ENCODE measurements at regions not wholly inside any gene's neighbourhood (a gene's known extent, or its start where the extent isn't known, plus 50 kb on each side); places are given as distances from the start of the nearest gene placed in this dataset.

- H3K4me2 ChIP-seq (ENCODE audit: low read depth, low read length) = no peak overlapping the region
- no peak overlapping the region for H2AFZ ChIP-seq (ENCODE audit: low read length)
- no peak overlapping the region for H3K27ac ChIP-seq (ENCODE audit: extremely low read length, insufficient read depth, low read length)
- no peak overlapping the region for H3K9ac ChIP-seq (ENCODE audit: insufficient read depth, low read depth, low read length)
- H4K20me1 ChIP-seq (ENCODE audit: insufficient read depth, low read length) = no peaks in the 10 kb centered on the region
- intact Hi-C loops (cut with micrococcal nuclease; ENCODE audit: unreplicated experiment) = no loop called here
- no peaks in the 10 kb centered on the region for H3K79me2 ChIP-seq (ENCODE audit: insufficient read depth, low read length)
- BruUV-seq (replicated peaks) = no TSS peak
- no peak overlapping the region for H3K4me3 ChIP-seq (replicated peaks in 1 of 3; ENCODE audit: insufficient read depth in 1 of 3, low read depth in 2 of 3, low read length in 3 of 3)
- POLR2A ChIA-PET = no interaction called here
- no peaks in the 10 kb centered on the region for H3K9me3 ChIP-seq (ENCODE audit: low read length)
- CTCF ChIA-PET (ENCODE audit: low intra/inter-chr PET ratio, low total read pairs) = no interaction called here
- ATAC-seq (no peak), FAIRE-seq (no peak), DNase-seq (ENCODE audit: low spot score) (no peak)
- no peaks in the 10 kb centered on the region for H3K36me3 ChIP-seq (replicated peaks in 1 of 2; ENCODE audit: control insufficient read depth in 1 of 2, insufficient read depth in 2 of 2, low read length in 2 of 2)
- H3K4me1 ChIP-seq (ENCODE audit: insufficient read depth, low read length) = no peaks in the 10 kb centered on the region
- no peak for TF ChIP-seq ZNF614 (CRISPR knock-in tag; IDR thresholded peaks at IDR 0.05; ENCODE audit: borderline replicate concordance)
- peak; percentile 66 to 98 for TF ChIP-seq REST (IDR thresholded peaks at IDR 0.05; ENCODE audit: borderline replicate concordance in 1 of 2, low read depth in 1 of 2, low read length in 2 of 2)
- TF ChIP-seq ZNF598 (CRISPR knock-in tag; IDR thresholded peaks at IDR 0.05; ENCODE audit: borderline replicate concordance) = no peak
- TF ChIP-seq ZNF720 (CRISPR knock-in tag; IDR thresholded peaks at IDR 0.05) = no peak
- TF ChIP-seq PLRG1 (conservative IDR thresholded peaks at IDR 0.05) = no peak
- peak; percentile 84 for TF ChIP-seq EHMT2 (IDR thresholded peaks at IDR 0.05; ENCODE audit: borderline replicate concordance, low read depth, low read length)
- TF ChIP-seq MIER2 (CRISPR knock-in tag; IDR thresholded peaks at IDR 0.05) = peak; percentile 95
- TF ChIP-seq ZNF780A (CRISPR knock-in tag; IDR thresholded peaks at IDR 0.05) = no peak
- TF ChIP-seq ZBTB1 (CRISPR knock-in tag; IDR thresholded peaks at IDR 0.05; ENCODE audit: borderline replicate concordance) = no peak
- TF ChIP-seq ZNF207 (IDR thresholded peaks at IDR 0.05; ENCODE audit: borderline replicate concordance) = no peak
- TF ChIP-seq ZNF138 (CRISPR knock-in tag; IDR thresholded peaks at IDR 0.05; ENCODE audit: low read depth) = no peak
- WGBS (ENCODE audit: low lambda C conversion rate) = 0% methylated on average over 2 of the region's 2 CpGs
- H3K27me3 ChIP-seq (ENCODE audit: control insufficient read depth in 1 of 2, insufficient read depth in 2 of 2, low read length in 2 of 2) = no peaks in the 10 kb centered on the region
- in situ Hi-C loops (cut with HindIII; ENCODE audit: extremely low pct_ligation_motif_present, low pct_unique_long_range_greater_than_20kb) = no loop called here
These were observed 231.7 kb downstream of the ARL6IP6 start for GRCh38 chr2:152950126-152950525.

Measured in HepG2 (cell line).